K562 (cell line): ENCODE measurements at regions not wholly inside any gene's neighbourhood (a gene's known extent, or its start where the extent isn't known, plus 50 kb on each side); places are given as distances from the start of the nearest gene placed in this dataset.

Experiments used
- ATAC-seq: fragments of 200-7000 bp; cut with Tn5 transposase; 3 replicates; pipeline ENCODE4 v1.9.1; 2020; ENCODE audit warnings: moderate library complexity
- BruUV-seq: library from RNA; stranded (reverse); fragments of 400-500 nt; replicated peaks from 2 replicates; lab custom pipeline; 2021; lab: Mats Ljungman, UMichigan
- CTCF ChIA-PET: fragments of 300-600 bp; formaldehyde crosslinking; extraction: SDS; loops from one replicate; lab custom pipeline; 2021; ENCODE audit warnings: low intra/inter-chr PET ratio; lab: Yijun Ruan, JAX
- POLR2A ChIA-PET: fragments of 300-600, 350-650 bp; sonication (Branson Sonifier 250); formaldehyde crosslinking; extraction: SDS; loops from one replicate; lab custom pipeline; 2021; ENCODE audit warnings: antibody characterized with exemption, inconsistent platforms; lab: Yijun Ruan, JAX
- DNase-seq, 4 experiments: peaks; one replicate each; pipeline versions ENCODE4 v3.0.0 to v3.0.0-alpha.2; 2011 to 2018; ENCODE audit warnings: low spot score in 3 of 4, mixed read lengths in 3 of 4; ENCODE audit errors: extremely low read depth in 1 of 4
- FAIRE-seq: peaks from 2 replicates; lab custom pipeline; 2011; peaks lifted over from hg19 to GRCh38; lab: Jason Lieb, UNC
- H2AFZ ChIP-seq: 2 replicates; pipeline ENCODE4 v1.6.0; 2011; ENCODE audit warnings: low read depth, low read length, control low read depth, inconsistent platforms
- H3K27ac ChIP-seq: fragments of 200-600 bp; 3 replicates; pipeline ENCODE4 v1.8.0; 2011; ENCODE audit warnings: low read depth, mild to moderate bottlenecking, control low read depth, inconsistent platforms, low read length, moderate library complexity, mixed read lengths; ENCODE audit errors: extremely low read depth
- H3K27me3 ChIP-seq, 2 experiments: fragments of 300-600 bp in 1 of 2; 2 replicates in 1 of 2; 3 replicates in 1 of 2; pipeline versions ENCODE4 v1.6.0 to v1.8.0; 2011; ENCODE audit warnings: inconsistent platforms in 2 of 2, low read length in 2 of 2, mild to moderate bottlenecking in 1 of 2, mixed read lengths in 1 of 2, moderate library complexity in 1 of 2; ENCODE audit not compliant: control insufficient read depth in 2 of 2, insufficient read depth in 2 of 2
- H3K36me3 ChIP-seq: fragments of 300-600 bp; 3 replicates; pipeline ENCODE4 v1.8.0; 2011; ENCODE audit warnings: mild to moderate bottlenecking, low read length, inconsistent platforms; ENCODE audit not compliant: control insufficient read depth, insufficient read depth
- H3K4me1 ChIP-seq, 2 experiments: fragments of 200-600 bp in 1 of 2; replicated peaks in 1 of 2; 2 replicates in 1 of 2; 3 replicates in 1 of 2; pipeline versions ENCODE4 v1.5.1 to v1.8.0; 2011; ENCODE audit warnings: inconsistent platforms in 2 of 2, low read length in 2 of 2, mild to moderate bottlenecking in 1 of 2, mixed read lengths in 1 of 2, moderate library complexity in 1 of 2; ENCODE audit not compliant: control insufficient read depth in 2 of 2, insufficient read depth in 2 of 2
- H3K4me2 ChIP-seq: 2 replicates; pipeline ENCODE4 v1.6.1; 2011; ENCODE audit warnings: low read length, control low read depth, inconsistent platforms, mixed read lengths; ENCODE audit not compliant: insufficient read depth
- H3K4me3 ChIP-seq: fragments of 200-600 bp; sonication (generic), shearing (Covaris generic); 2 replicates; pipeline ENCODE4 v1.5.1; 2016; ENCODE audit warnings: control low read depth, inconsistent platforms
- H3K79me2 ChIP-seq: fragments of 200-600 bp; 3 replicates; pipeline ENCODE4 v1.8.0; 2011; ENCODE audit warnings: low read length, inconsistent platforms; ENCODE audit not compliant: control insufficient read depth, insufficient read depth
- H3K9ac ChIP-seq, 2 experiments: 2 replicates each; pipeline versions ENCODE4 v1.6.0 to v1.6.1; 2011; ENCODE audit warnings: low read depth in 2 of 2, low read length in 2 of 2, control low read depth in 1 of 2, inconsistent platforms in 1 of 2, mild to moderate bottlenecking in 1 of 2, mixed read lengths in 1 of 2; ENCODE audit not compliant: insufficient read depth in 1 of 2
- H3K9me1 ChIP-seq: one replicate; pipeline ENCODE4 v1.6.0; 2011; ENCODE audit warnings: inconsistent platforms, mild to moderate bottlenecking, low read length, moderate library complexity; ENCODE audit not compliant: control insufficient read depth, insufficient read depth
- H3K9me3 ChIP-seq: replicated peaks from 2 replicates; pipeline ENCODE4 v1.5.1; 2011; ENCODE audit warnings: low read depth, low read length, inconsistent platforms; ENCODE audit not compliant: control insufficient read depth, insufficient read depth
- H4K20me1 ChIP-seq: replicated peaks from 2 replicates; pipeline ENCODE4 v1.6.1; 2011; ENCODE audit warnings: low read length, inconsistent platforms, mixed read lengths; ENCODE audit not compliant: control insufficient read depth, insufficient read depth
- ATF2 ChIP-seq: sonication (generic); formaldehyde crosslinking; IDR thresholded peaks from 2 replicates; pipeline ENCODE4 v1.8.1; 2022; ENCODE audit warnings: missing genetic modification reagents
- BRCA1 ChIP-seq, 2 experiments: fragments of 450-650 bp in 1 of 2; sonication (generic) in 1 of 2; formaldehyde crosslinking in 1 of 2; IDR thresholded peaks; 2 replicates each; pipeline versions ENCODE4 v1.5.0 to v1.6.1; 2017 to 2020; ENCODE audit warnings: mild to moderate bottlenecking in 1 of 2, missing genetic modification reagents in 1 of 2
- FIP1L1 ChIP-seq: fragments of 200-400 bp; formaldehyde crosslinking; IDR thresholded peaks from 2 replicates; pipeline ENCODE4 v1.6.1; 2018; ENCODE audit warnings: mild to moderate bottlenecking, low read depth, low read length; ENCODE audit not compliant: poor library complexity, severe bottlenecking
- NR2C2 ChIP-seq, 2 experiments: fragments of 200-800 bp in 1 of 2; sonication (Bioruptor generic) in 1 of 2; sonication (generic) in 1 of 2; formaldehyde crosslinking in 1 of 2; IDR thresholded peaks; 2 replicates each; pipeline versions ENCODE4 v1.6.1 to v1.8.0; 2016 to 2022; ENCODE audit warnings: mild to moderate bottlenecking in 1 of 2, missing compliant biosample characterization in 1 of 2, missing genetic modification characterization in 1 of 2, missing genetic modification reagents in 1 of 2
- OTX1 ChIP-seq: fragments of 450-650 bp; formaldehyde crosslinking; IDR thresholded peaks from 2 replicates; pipeline ENCODE4 v1.4.0; 2022; ENCODE audit warnings: mild to moderate bottlenecking
- PHF20 ChIP-seq: fragments of 450-650 bp; IDR thresholded peaks from 2 replicates; pipeline ENCODE4 v1.6.1; 2018; ENCODE audit not compliant: partially characterized antibody
- PRMT5 ChIP-seq: sonication (generic); formaldehyde crosslinking; IDR thresholded peaks from 2 replicates; pipeline ENCODE4 v1.5.0; 2020; ENCODE audit warnings: missing genetic modification reagents
- ZFPM2 ChIP-seq: fragments of 250-450 bp; sonication (Bioruptor Pico); IDR thresholded peaks from 2 replicates; pipeline ENCODE4 v1.5.1; 2022; ENCODE audit warnings: mild to moderate bottlenecking
- ZNF280B ChIP-seq: fragments of 250-450 bp; sonication (Bioruptor Pico); IDR thresholded peaks from 2 replicates; pipeline ENCODE4 v1.5.1; 2021; ENCODE audit warnings: mild to moderate bottlenecking
- ZNF316 ChIP-seq: fragments of 450-650 bp; IDR thresholded peaks from 2 replicates; pipeline ENCODE4 v1.6.1; 2016
- ZNF354B ChIP-seq: fragments of 250-450 bp; sonication (Bioruptor Pico); IDR thresholded peaks from 2 replicates; pipeline ENCODE4 v1.4.0; 2020
- ZNF407 ChIP-seq: fragments of 450-650 bp; IDR thresholded peaks from 2 replicates; pipeline ENCODE4 v1.6.1; 2016; ENCODE audit warnings: low read depth
- ZSCAN32 ChIP-seq: fragments of 450-650 bp; formaldehyde crosslinking; IDR thresholded peaks from 2 replicates; pipeline ENCODE4 v1.4.0; 2020; ENCODE audit warnings: mild to moderate bottlenecking, moderate library complexity
- in situ Hi-C: fragments of 300-500 bp; cut with MboI; formaldehyde crosslinking; loops from 4 replicates; pipeline ENCODE4 v1.15.0; 2018; ENCODE audit warnings: inconsistent platforms, mixed read lengths
- intact Hi-C: fragments of 100-400 bp; cut with micrococcal nuclease; formaldehyde crosslinking; loops from 2 replicates; pipeline ENCODE4 v1.14.2; 2022

- Histone ChIP-seq H3K27me3 (no peaks in the 10 kb centered on the region), H3K36me3 (no peaks in the 10 kb centered on the region), H3K4me1 (no peaks in the 10 kb centered on the region), H3K4me2 (no peak overlapping the region), H2AFZ (no peak overlapping the region), H3K9ac (no peak overlapping the region), H3K79me2 (no peaks in the 10 kb centered on the region), H3K27ac (no peak overlapping the region), H3K4me3 (no peak overlapping the region), H4K20me1 (no peaks in the 10 kb centered on the region), H3K9me3 (no peaks in the 10 kb centered on the region), H3K9me1 (no peaks in the 10 kb centered on the region)
- ChIA-PET CTCF (no interaction called here), POLR2A (no interaction called here)
- DNase-seq: no peak
- BruUV-seq: no TSS peak
- intact Hi-C loops (no loop called here), in situ Hi-C loops (no loop called here)
- FAIRE-seq: no peak
- no peak for ATAC-seq
- TF ChIP-seq ZSCAN32: no peak
- TF ChIP-seq PHF20: no peak
- TF ChIP-seq ZNF280B (CRISPR knock-in tag): no peak
- no peak for TF ChIP-seq PRMT5 (CRISPR knock-in tag)
- no peak for TF ChIP-seq BRCA1 (IDR thresholded peaks at IDR 0.05)
- no peak for TF ChIP-seq BRCA1 (CRISPR knock-in tag; IDR thresholded peaks at IDR 0.05)
- no peak for TF ChIP-seq ZNF316
- TF ChIP-seq ZNF354B: no peak
- no peak for TF ChIP-seq ATF2
- TF ChIP-seq OTX1 (CRISPR knock-in tag): no peak
- TF ChIP-seq ZNF407: no peak
- TF ChIP-seq FIP1L1: no peak
- no peak for TF ChIP-seq NR2C2 (CRISPR knock-in tag; IDR thresholded peaks at IDR 0.05)
- no peak for TF ChIP-seq NR2C2 (tag; IDR thresholded peaks at IDR 0.05)
- TF ChIP-seq ZFPM2 (CRISPR knock-in tag): no peak
These were observed 60.9 kb upstream of the PRL start for GRCh38 chr6:22357724-22358189.
